IMR-90 (cell line): ENCODE measurements at regions not wholly inside any gene's neighbourhood (a gene's known extent, or its start where the extent isn't known, plus 50 kb on each side); places are given as distances from the start of the nearest gene placed in this dataset.

Source experiments
- ATAC-seq: fragments of 200-7000 bp; cut with Tn5 transposase; 2 replicates; pipeline ENCODE4 v1.9.1; 2020; ENCODE audit warnings: low read depth, mild to moderate bottlenecking, moderate library complexity
- BruUV-seq: library from RNA; stranded (reverse); fragments of 400-500 nt; replicated peaks from 2 replicates; lab custom pipeline; 2021; lab: Mats Ljungman, UMichigan
- CTCF ChIA-PET: fragments of 300-600 bp; formaldehyde crosslinking; extraction: SDS; loops from one replicate; lab custom pipeline; 2021; ENCODE audit warnings: antibody characterized with exemption; lab: Yijun Ruan, JAX
- POLR2A ChIA-PET: fragments of 300-600 bp; sonication (Branson Sonifier 250); formaldehyde crosslinking; loops from one replicate; lab custom pipeline; 2022; ENCODE audit warnings: antibody characterized with exemption; ENCODE audit not compliant: unreplicated experiment; lab: Charles Lee
- DNase-seq: peaks from one replicate; pipeline ENCODE4 v3.0.0; 2013
- H2AFZ ChIP-seq: replicated peaks from 2 replicates; pipeline ENCODE3; 2013; ENCODE audit warnings: low read length, mild to moderate bottlenecking; ENCODE audit not compliant: poor library complexity
- H2AK5ac ChIP-seq: 2 replicates; pipeline ENCODE4 v1.6.1; 2013; ENCODE audit warnings: low read depth, low read length, inconsistent platforms
- H2AK9ac ChIP-seq: replicated peaks from 2 replicates; pipeline ENCODE3; 2013; ENCODE audit warnings: mild to moderate bottlenecking, low read depth, low read length, moderate library complexity; ENCODE audit not compliant: poor library complexity
- H2BK120ac ChIP-seq: 2 replicates; pipeline ENCODE4 v1.6.1; 2013; ENCODE audit warnings: low read depth, low read length, inconsistent platforms
- H2BK15ac ChIP-seq: 3 replicates; pipeline ENCODE4 v1.6.1; 2013; ENCODE audit warnings: low read depth, low read length, inconsistent platforms
- H2BK20ac ChIP-seq: 2 replicates; pipeline ENCODE4 v1.6.1; 2013; ENCODE audit warnings: low read depth, mild to moderate bottlenecking, inconsistent platforms, low read length, moderate library complexity
- H2BK5ac ChIP-seq: 2 replicates; pipeline ENCODE4 v1.6.1; 2013; ENCODE audit warnings: mild to moderate bottlenecking, low read depth, low read length, inconsistent platforms; ENCODE audit not compliant: poor library complexity, severe bottlenecking
- H3K14ac ChIP-seq: replicated peaks from 2 replicates; pipeline ENCODE4 v1.6.1; 2013; ENCODE audit warnings: low read depth, low read length, inconsistent platforms
- H3K18ac ChIP-seq: 2 replicates; pipeline ENCODE4 v1.6.1; 2013; ENCODE audit warnings: low read depth, low read length, control low read depth
- H3K23ac ChIP-seq: 2 replicates; pipeline ENCODE4 v1.6.1; 2013; ENCODE audit warnings: low read depth, low read length, inconsistent platforms
- H3K27ac ChIP-seq: 2 replicates; pipeline ENCODE4 v1.5.1; 2013; ENCODE audit warnings: mild to moderate bottlenecking, control low read depth, low read length; ENCODE audit not compliant: insufficient read depth
- H3K27me3 ChIP-seq: 2 replicates; pipeline ENCODE4 v1.6.1; 2013; ENCODE audit warnings: low read length; ENCODE audit not compliant: control insufficient read depth, insufficient read depth
- H3K36me3 ChIP-seq: 2 replicates; pipeline ENCODE4 v1.6.1; 2013; ENCODE audit warnings: low read length, mixed read lengths; ENCODE audit not compliant: control insufficient read depth, insufficient read depth
- H3K4ac ChIP-seq: 2 replicates; pipeline ENCODE4 v1.6.1; 2013; ENCODE audit warnings: low read depth, low read length, inconsistent platforms
- H3K4me1 ChIP-seq: 2 replicates; pipeline ENCODE4 v1.6.1; 2013; ENCODE audit warnings: low read length, mixed read lengths; ENCODE audit not compliant: control insufficient read depth, insufficient read depth
- H3K4me2 ChIP-seq: 2 replicates; pipeline ENCODE4 v1.6.1; 2013; ENCODE audit warnings: low read depth, mild to moderate bottlenecking, control low read depth, low read length, moderate library complexity
- H3K4me3 ChIP-seq: 2 replicates; pipeline ENCODE4 v1.5.1; 2013; ENCODE audit warnings: low read depth, mild to moderate bottlenecking, control low read depth, low read length, moderate library complexity; ENCODE audit not compliant: insufficient read depth
- H3K56ac ChIP-seq: 2 replicates; pipeline ENCODE4 v1.6.1; 2013; ENCODE audit warnings: low read length, inconsistent platforms; ENCODE audit not compliant: insufficient read depth; ENCODE audit errors: extremely low read depth
- H3K79me1 ChIP-seq, 2 experiments: 2 replicates each; pipeline ENCODE4 v1.6.1; 2013; ENCODE audit warnings: low read length in 2 of 2, inconsistent platforms in 1 of 2, low read depth in 1 of 2
- H3K9ac ChIP-seq: 2 replicates; pipeline ENCODE4 v1.6.1; 2013; ENCODE audit warnings: low read depth, low read length, control low read depth
- H3K9me1 ChIP-seq: 2 replicates; pipeline ENCODE4 v1.6.1; 2013; ENCODE audit warnings: low read length, inconsistent platforms; ENCODE audit not compliant: insufficient read depth
- H3K9me3 ChIP-seq: 2 replicates; pipeline ENCODE4 v1.6.1; 2013; ENCODE audit warnings: low read length; ENCODE audit not compliant: control insufficient read depth, insufficient read depth
- H4K20me1 ChIP-seq: 2 replicates; pipeline ENCODE4 v1.6.1; 2013; ENCODE audit warnings: low read length, inconsistent platforms; ENCODE audit not compliant: insufficient read depth
- H4K5ac ChIP-seq: 2 replicates; pipeline ENCODE4 v1.6.1; 2013; ENCODE audit warnings: mild to moderate bottlenecking, low read depth, low read length, control low read depth
- H4K8ac ChIP-seq, 2 experiments: 2 replicates each; pipeline ENCODE4 v1.6.1; 2013; ENCODE audit warnings: low read depth in 2 of 2, low read length in 2 of 2, control low read depth in 1 of 2, inconsistent platforms in 1 of 2
- H4K91ac ChIP-seq: 2 replicates; pipeline ENCODE4 v1.6.1; 2013; ENCODE audit warnings: low read depth, low read length, inconsistent platforms; ENCODE audit not compliant: insufficient read depth
- CHD1 ChIP-seq: IDR thresholded peaks from 2 replicates; pipeline ENCODE4 v1.6.1; 2012; ENCODE audit warnings: low read depth, low read length, improper control_type of control experiment
- FOS ChIP-seq: fragments of 150-350 bp; IDR thresholded peaks from 2 replicates; pipeline ENCODE4 v1.6.1; 2016; ENCODE audit warnings: low read depth, low read length
- MXI1 ChIP-seq: IDR thresholded peaks from 2 replicates; pipeline ENCODE4 v1.6.1; 2012; ENCODE audit warnings: low read depth, mild to moderate bottlenecking, low read length, moderate library complexity, borderline replicate concordance
- RAD21 ChIP-seq: IDR thresholded peaks from 2 replicates; pipeline ENCODE4 v1.6.1; 2012; ENCODE audit warnings: low read length, improper control_type of control experiment
- SMC3 ChIP-seq: fragments of 150-350 bp; IDR thresholded peaks from 2 replicates; pipeline ENCODE4 v1.6.1; 2016; ENCODE audit warnings: low read depth, mild to moderate bottlenecking, antibody characterized with exemption, low read length, moderate library complexity
- WGBS, 2 experiments: methylation state at CpG; one replicate each; pipeline versions ENCODE4 v1.1.5 to v1.1.7; 2013; ENCODE audit warnings: missing lambda C conversion rate in 2 of 2; ENCODE audit not compliant: insufficient read length in 1 of 2; ENCODE audit errors: extremely low coverage in 2 of 2; 5-methylcytosine and 5-hydroxymethylcytosine counted together
- dilution Hi-C: fragments of 300-500 bp; cut with HindIII; formaldehyde crosslinking; loops from one replicate; pipeline ENCODE4 v1.14.3; 2018; ENCODE audit warnings: low sequenced_read_pairs; ENCODE audit not compliant: unreplicated experiment
- in situ Hi-C: fragments of 300-500 bp; cut with MboI; formaldehyde crosslinking; loops from 3 replicates; pipeline ENCODE4 v1.14.3; 2019; ENCODE audit warnings: low sequenced_read_pairs, inconsistent platforms, mixed read lengths
- intact Hi-C: fragments of 100-400 bp; cut with micrococcal nuclease; formaldehyde crosslinking; loops from 2 replicates; pipeline ENCODE4 v1.10.0; 2022
- TF ChIP-seq, protein P1 (sequence below): fragments of 150-350 bp; IDR thresholded peaks from 2 replicates; pipeline ENCODE4 v1.6.1; 2016; ENCODE audit warnings: low read depth, mild to moderate bottlenecking, low read length, moderate library complexity, borderline replicate concordance
- TF ChIP-seq, protein P2 (sequence below): fragments of 150-350 bp; IDR thresholded peaks from 2 replicates; pipeline ENCODE4 v1.6.1; 2017; ENCODE audit warnings: mild to moderate bottlenecking, antibody characterized with exemption, low read length, low read depth
- TF ChIP-seq, protein P3 (sequence below): conservative IDR thresholded peaks from 2 replicates; pipeline ENCODE4 v1.5.1; 2012; ENCODE audit warnings: mild to moderate bottlenecking, low read depth, low read length, improper control_type of control experiment

DNA sequence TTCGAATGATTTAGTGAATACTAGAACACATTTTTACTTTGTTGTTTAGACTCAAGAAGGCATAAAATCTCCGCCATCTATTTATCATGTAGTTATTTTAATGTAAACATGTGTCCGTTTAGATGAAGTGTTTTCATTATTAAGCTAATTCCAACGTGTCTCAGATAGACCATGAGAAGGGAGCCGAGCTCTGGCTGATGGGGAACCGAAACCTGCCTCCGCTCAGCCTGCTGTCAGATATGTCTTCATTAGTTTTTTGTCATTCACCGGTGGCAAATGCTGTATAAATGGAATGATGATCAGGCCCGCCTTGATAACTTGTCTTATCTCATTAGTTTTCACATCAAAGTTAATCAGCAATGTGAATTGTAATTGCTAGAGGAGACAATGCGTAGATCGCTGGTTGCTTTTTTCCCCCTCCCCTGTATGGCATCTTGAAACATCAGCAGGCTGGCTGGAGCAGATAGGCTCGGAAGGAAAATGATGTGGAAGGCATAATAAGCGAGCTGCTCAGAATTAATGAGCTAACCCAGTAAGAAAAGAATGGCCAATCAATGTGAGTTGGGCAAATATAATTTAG is 136.4 kb downstream of the LINC00237 start:
- H3K4ac ChIP-seq = no peak overlapping the region
- H3K79me1 ChIP-seq = no peaks in the 10 kb centered on the region
- H3K4me2 ChIP-seq = no peak overlapping the region
- TF ChIP-seq CHD1 = no peak
- TF ChIP-seq, protein P1, sequence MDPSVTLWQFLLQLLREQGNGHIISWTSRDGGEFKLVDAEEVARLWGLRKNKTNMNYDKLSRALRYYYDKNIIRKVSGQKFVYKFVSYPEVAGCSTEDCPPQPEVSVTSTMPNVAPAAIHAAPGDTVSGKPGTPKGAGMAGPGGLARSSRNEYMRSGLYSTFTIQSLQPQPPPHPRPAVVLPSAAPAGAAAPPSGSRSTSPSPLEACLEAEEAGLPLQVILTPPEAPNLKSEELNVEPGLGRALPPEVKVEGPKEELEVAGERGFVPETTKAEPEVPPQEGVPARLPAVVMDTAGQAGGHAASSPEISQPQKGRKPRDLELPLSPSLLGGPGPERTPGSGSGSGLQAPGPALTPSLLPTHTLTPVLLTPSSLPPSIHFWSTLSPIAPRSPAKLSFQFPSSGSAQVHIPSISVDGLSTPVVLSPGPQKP = no peak
- TF ChIP-seq FOS = no peak
- no peak for TF ChIP-seq MXI1
- TF ChIP-seq, protein P2, sequence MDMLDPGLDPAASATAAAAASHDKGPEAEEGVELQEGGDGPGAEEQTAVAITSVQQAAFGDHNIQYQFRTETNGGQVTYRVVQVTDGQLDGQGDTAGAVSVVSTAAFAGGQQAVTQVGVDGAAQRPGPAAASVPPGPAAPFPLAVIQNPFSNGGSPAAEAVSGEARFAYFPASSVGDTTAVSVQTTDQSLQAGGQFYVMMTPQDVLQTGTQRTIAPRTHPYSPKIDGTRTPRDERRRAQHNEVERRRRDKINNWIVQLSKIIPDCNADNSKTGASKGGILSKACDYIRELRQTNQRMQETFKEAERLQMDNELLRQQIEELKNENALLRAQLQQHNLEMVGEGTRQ = no peak
- no peak for TF ChIP-seq RAD21
- TF ChIP-seq, protein P3, sequence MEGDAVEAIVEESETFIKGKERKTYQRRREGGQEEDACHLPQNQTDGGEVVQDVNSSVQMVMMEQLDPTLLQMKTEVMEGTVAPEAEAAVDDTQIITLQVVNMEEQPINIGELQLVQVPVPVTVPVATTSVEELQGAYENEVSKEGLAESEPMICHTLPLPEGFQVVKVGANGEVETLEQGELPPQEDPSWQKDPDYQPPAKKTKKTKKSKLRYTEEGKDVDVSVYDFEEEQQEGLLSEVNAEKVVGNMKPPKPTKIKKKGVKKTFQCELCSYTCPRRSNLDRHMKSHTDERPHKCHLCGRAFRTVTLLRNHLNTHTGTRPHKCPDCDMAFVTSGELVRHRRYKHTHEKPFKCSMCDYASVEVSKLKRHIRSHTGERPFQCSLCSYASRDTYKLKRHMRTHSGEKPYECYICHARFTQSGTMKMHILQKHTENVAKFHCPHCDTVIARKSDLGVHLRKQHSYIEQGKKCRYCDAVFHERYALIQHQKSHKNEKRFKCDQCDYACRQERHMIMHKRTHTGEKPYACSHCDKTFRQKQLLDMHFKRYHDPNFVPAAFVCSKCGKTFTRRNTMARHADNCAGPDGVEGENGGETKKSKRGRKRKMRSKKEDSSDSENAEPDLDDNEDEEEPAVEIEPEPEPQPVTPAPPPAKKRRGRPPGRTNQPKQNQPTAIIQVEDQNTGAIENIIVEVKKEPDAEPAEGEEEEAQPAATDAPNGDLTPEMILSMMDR = no peak
- no peak for TF ChIP-seq SMC3
- H3K27ac ChIP-seq = no peak overlapping the region
- H2BK120ac ChIP-seq = no peak overlapping the region
- dilution Hi-C loops (no loop called here), in situ Hi-C loops (no loop called here), intact Hi-C loops (no loop called here)
- H3K9me3 ChIP-seq = peaks cover 7% of the 10 kb centered on the region; the same call in 1 of the 2 replicates
- no peaks in the 10 kb centered on the region for H3K36me3 ChIP-seq
- no peaks in the 10 kb centered on the region for H3K27me3 ChIP-seq
- H3K14ac ChIP-seq = no peak overlapping the region
- no peaks in the 10 kb centered on the region for H3K4me1 ChIP-seq
- DNase-seq (no peak), ATAC-seq (no peak)
- no peak overlapping the region for H2BK5ac ChIP-seq
- H4K8ac ChIP-seq = no peak overlapping the region
- no TSS peak for BruUV-seq
- H3K9ac ChIP-seq = no peak overlapping the region
- no peak overlapping the region for H3K23ac ChIP-seq
- H3K4me3 ChIP-seq = no peak overlapping the region
- H2AK5ac ChIP-seq = no peak overlapping the region
- no peak overlapping the region for H2BK15ac ChIP-seq
- ChIA-PET POLR2A (no interaction called here), CTCF (no interaction called here)
- no peak overlapping the region for H2AFZ ChIP-seq
- no peak overlapping the region for H2AK9ac ChIP-seq
- H3K18ac ChIP-seq = no peak overlapping the region
- no peak overlapping the region for H2BK20ac ChIP-seq
- H3K9me1 ChIP-seq = no peaks in the 10 kb centered on the region
- no peak overlapping the region for H4K91ac ChIP-seq
- no peaks in the 10 kb centered on the region for H4K20me1 ChIP-seq
- no peak overlapping the region for H4K5ac ChIP-seq
- no CpG with 5 or more reads among the region's 13 CpGs for WGBS, 2 experiments
- no peak overlapping the region for H3K56ac ChIP-seq
